ENCODE measurements at regions not wholly inside any gene's neighbourhood (a gene's known extent, or its start where the extent isn't known, plus 50 kb on each side); places are given as distances from the start of the nearest gene placed in this dataset.

DNA sequence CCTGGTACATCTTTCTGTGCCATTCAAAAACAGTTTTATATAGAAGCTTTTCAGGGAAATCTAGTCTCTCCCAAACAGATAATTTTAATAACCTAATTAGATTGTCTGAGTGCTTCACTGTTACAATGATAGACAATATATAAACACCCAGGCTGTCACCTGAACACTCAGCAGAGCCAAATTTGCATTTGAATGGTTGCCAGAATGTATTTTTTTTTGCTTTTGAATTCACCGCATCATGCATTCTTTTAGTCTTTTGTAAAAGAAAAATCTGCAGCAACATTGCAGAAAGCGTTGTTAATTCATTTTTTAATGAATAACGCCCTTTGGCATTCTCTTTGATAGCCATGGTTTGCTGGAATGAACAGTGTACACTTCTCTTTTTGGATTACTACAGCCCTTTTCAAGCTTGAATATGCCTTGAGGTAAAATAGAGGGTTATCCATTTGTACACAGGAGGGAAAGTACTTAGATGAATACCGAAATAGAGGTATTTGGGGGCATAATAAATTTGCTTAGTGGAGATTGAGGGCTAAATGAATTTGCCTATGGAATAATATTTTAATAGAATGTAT is 175.0 kb upstream of the EPHA5 start:
- DNase-seq (ENCODE audit: low read depth) = no peak
- in situ Hi-C loops (cut with HindIII; ENCODE audit: low sequenced_read_pairs) = no loop called here
- TF ChIP-seq, protein P1, sequence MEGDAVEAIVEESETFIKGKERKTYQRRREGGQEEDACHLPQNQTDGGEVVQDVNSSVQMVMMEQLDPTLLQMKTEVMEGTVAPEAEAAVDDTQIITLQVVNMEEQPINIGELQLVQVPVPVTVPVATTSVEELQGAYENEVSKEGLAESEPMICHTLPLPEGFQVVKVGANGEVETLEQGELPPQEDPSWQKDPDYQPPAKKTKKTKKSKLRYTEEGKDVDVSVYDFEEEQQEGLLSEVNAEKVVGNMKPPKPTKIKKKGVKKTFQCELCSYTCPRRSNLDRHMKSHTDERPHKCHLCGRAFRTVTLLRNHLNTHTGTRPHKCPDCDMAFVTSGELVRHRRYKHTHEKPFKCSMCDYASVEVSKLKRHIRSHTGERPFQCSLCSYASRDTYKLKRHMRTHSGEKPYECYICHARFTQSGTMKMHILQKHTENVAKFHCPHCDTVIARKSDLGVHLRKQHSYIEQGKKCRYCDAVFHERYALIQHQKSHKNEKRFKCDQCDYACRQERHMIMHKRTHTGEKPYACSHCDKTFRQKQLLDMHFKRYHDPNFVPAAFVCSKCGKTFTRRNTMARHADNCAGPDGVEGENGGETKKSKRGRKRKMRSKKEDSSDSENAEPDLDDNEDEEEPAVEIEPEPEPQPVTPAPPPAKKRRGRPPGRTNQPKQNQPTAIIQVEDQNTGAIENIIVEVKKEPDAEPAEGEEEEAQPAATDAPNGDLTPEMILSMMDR (IDR thresholded peaks at IDR 0.05; ENCODE audit: low read depth, low read length, missing control alignments) = no peak
- no peak overlapping the region for H3K4me3 ChIP-seq (ENCODE audit: low read depth, low read length)

GRCh38 chr4:65839164-65839931 is 169.1 kb upstream of the EPHA5 start:
- in situ Hi-C loops (cut with HindIII; ENCODE audit: low sequenced_read_pairs) = no loop called here
- H3K4me3 ChIP-seq (ENCODE audit: low read depth, low read length) = no peak overlapping the region
- DNase-seq (ENCODE audit: low read depth) = no peak
- TF ChIP-seq, protein P1 (IDR thresholded peaks at IDR 0.05; ENCODE audit: low read depth, low read length, missing control alignments) = no peak

- TF ChIP-seq, protein P1 (IDR thresholded peaks at IDR 0.05; ENCODE audit: low read depth, low read length, missing control alignments) = no peak
- in situ Hi-C loops (cut with HindIII; ENCODE audit: low sequenced_read_pairs) = no loop called here
- DNase-seq (ENCODE audit: low read depth) = no peak
- no peak overlapping the region for H3K4me3 ChIP-seq (ENCODE audit: low read depth, low read length)
Measured at GRCh38 chr4:65834707-65835106, 164.4 kb upstream of the EPHA5 start.

DNA sequence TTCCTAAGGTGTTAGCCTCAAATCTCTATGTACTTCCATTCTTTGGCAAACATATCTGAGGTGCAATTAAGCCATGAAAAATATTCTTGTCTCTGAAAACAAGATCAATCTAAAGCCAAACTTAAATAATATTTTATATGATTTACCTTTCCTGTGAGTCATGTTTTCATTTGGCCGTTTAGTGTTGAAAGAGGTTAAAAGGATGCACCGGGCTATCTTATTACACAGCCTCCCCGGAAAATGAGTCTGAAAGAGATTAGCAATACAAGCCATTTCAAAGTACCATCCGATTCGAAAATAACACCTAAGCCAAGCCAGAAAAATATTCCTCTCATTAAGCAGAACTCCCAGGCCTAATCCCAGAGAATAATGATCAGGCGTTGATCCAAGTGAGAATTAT is 161.5 kb upstream of the EPHA5 start:
- TF ChIP-seq, protein P1 (IDR thresholded peaks at IDR 0.05; ENCODE audit: low read depth, low read length, missing control alignments) = no peak
- DNase-seq (ENCODE audit: low read depth) = no peak
- in situ Hi-C loops (cut with HindIII; ENCODE audit: low sequenced_read_pairs) = no loop called here
- H3K4me3 ChIP-seq (ENCODE audit: low read depth, low read length) = no peak overlapping the region

- DNase-seq (ENCODE audit: low read depth) = no peak
- in situ Hi-C loops (cut with HindIII; ENCODE audit: low sequenced_read_pairs) = no loop called here
- no peak overlapping the region for H3K4me3 ChIP-seq (ENCODE audit: low read depth, low read length)
- TF ChIP-seq, protein P1 (IDR thresholded peaks at IDR 0.05; ENCODE audit: low read depth, low read length, missing control alignments) = no peak
Measured at GRCh38 chr4:65825116-65825753, 154.9 kb upstream of the EPHA5 start.

DNA sequence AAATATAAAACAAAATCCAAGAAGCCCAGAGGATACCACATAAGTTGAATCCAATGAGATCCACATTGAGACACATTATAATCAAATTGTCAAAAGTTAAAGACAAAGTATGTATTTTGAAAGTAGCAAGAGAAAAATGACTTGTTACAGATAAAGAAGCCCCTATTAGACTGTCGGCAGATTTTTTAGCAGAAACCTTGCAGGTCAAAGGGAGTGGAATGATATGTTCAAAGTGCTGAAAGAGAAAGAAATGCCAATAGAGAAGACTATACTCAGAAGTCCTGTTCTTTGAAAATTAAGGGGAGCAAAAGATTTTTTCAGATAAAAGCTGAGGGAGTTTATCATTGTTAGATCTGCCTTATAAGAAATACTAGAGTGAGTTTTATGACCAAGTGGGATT is 148.9 kb upstream of the EPHA5 start:
- DNase-seq (ENCODE audit: low read depth) = no peak
- no peak overlapping the region for H3K4me3 ChIP-seq (ENCODE audit: low read depth, low read length)
- TF ChIP-seq, protein P1 (IDR thresholded peaks at IDR 0.05; ENCODE audit: low read depth, low read length, missing control alignments) = no peak
- in situ Hi-C loops (cut with HindIII; ENCODE audit: low sequenced_read_pairs) = no loop called here

Data from astrocyte of the cerebellum (primary cell).